ENCODE measurements at regions not wholly inside any gene's neighbourhood (a gene's known extent, or its start where the extent isn't known, plus 50 kb on each side); places are given as distances from the start of the nearest gene placed in this dataset.

DNA sequence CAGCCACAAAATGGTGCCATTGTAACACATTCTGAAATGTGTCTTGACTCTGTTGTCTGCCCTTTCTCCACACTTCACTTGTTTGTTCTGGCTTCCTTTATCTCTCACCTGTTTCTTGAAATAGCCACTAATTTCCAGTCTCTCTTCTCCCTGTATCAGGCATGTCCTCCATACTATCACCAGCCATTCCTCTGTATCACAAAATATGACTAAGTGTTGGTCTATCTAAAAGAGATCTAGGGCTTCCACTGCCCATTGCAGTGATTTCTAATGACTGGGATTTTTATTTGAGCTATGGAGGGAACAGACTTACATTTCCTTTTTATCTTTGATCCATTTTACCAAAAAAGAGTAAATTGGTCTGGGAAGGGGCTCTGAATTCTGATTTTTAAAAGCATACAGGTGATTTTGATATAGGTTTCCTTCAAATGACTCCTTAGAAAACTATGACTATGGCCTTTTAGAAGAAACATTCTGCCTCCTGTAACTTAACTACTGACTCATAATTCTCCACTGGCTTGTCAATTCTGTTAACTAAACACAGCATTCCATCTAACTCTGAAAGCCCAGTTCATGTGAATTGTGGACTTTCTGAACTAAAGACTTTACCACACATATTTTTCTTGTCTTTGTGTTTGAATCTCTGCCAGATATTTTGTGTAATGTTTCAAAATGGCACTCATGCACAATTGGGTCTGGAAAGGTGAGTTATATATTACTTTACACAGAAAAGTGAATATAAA lies 1121.4 kb downstream of the XPNPEP1 start:
- TF ChIP-seq, protein P1, sequence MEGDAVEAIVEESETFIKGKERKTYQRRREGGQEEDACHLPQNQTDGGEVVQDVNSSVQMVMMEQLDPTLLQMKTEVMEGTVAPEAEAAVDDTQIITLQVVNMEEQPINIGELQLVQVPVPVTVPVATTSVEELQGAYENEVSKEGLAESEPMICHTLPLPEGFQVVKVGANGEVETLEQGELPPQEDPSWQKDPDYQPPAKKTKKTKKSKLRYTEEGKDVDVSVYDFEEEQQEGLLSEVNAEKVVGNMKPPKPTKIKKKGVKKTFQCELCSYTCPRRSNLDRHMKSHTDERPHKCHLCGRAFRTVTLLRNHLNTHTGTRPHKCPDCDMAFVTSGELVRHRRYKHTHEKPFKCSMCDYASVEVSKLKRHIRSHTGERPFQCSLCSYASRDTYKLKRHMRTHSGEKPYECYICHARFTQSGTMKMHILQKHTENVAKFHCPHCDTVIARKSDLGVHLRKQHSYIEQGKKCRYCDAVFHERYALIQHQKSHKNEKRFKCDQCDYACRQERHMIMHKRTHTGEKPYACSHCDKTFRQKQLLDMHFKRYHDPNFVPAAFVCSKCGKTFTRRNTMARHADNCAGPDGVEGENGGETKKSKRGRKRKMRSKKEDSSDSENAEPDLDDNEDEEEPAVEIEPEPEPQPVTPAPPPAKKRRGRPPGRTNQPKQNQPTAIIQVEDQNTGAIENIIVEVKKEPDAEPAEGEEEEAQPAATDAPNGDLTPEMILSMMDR (conservative IDR thresholded peaks at IDR 0.05; ENCODE audit: low read length): no peak
- TF ChIP-seq EZH2phosphoT487 (IDR thresholded peaks at IDR 0.05; ENCODE audit: borderline replicate concordance, low read depth, low read length): no peak

All from OCI-LY7 (cell line).